ENCODE measurements at regions not wholly inside any gene's neighbourhood (a gene's known extent, or its start where the extent isn't known, plus 50 kb on each side); places are given as distances from the start of the nearest gene placed in this dataset.

GRCh38 chr18:71541643-71542042, 1002.5 kb downstream of the CBLN2 start:
- TF ChIP-seq MAX (IDR thresholded peaks at IDR 0.05) (no peak), SP1 (IDR thresholded peaks at IDR 0.05; ENCODE audit: low read depth) (no peak), JUND (IDR thresholded peaks at IDR 0.05) (no peak), CTCF (IDR thresholded peaks at IDR 0.05 in 2 of 3, conservative IDR thresholded peaks at IDR 0.05 in 1 of 3; ENCODE audit: borderline replicate concordance in 1 of 3, insufficient read depth in 1 of 3, low read depth in 2 of 3, low read length in 2 of 3) (no peak), SIN3A (IDR thresholded peaks at IDR 0.05; ENCODE audit: low read depth) (no peak), ATF3 (IDR thresholded peaks at IDR 0.05) (no peak), REST (IDR thresholded peaks at IDR 0.05; ENCODE audit: low read depth) (no peak), YY1 (IDR thresholded peaks at IDR 0.05; ENCODE audit: extremely low read depth, insufficient replicate concordance, low read depth, low read length) (no peak), POLR2A (IDR thresholded peaks at IDR 0.05; ENCODE audit: borderline replicate concordance, extremely low read depth, insufficient read depth, insufficient read length) (no peak), TCF7L2 (IDR thresholded peaks at IDR 0.05; ENCODE audit: borderline replicate concordance, extremely low read depth, insufficient read depth, insufficient read length) (no peak), FOSL1 (IDR thresholded peaks at IDR 0.05; ENCODE audit: low read depth) (no peak), EGR1 (IDR thresholded peaks at IDR 0.05; ENCODE audit: low read depth) (no peak), SRF (IDR thresholded peaks at IDR 0.05; ENCODE audit: low read depth) (no peak), CBX3 (IDR thresholded peaks at IDR 0.05; ENCODE audit: low read depth) (no peak), EZH2 (IDR thresholded peaks at IDR 0.05) (no peak), ELF1 (IDR thresholded peaks at IDR 0.05; ENCODE audit: borderline replicate concordance, low read depth) (no peak), ZBTB33 (IDR thresholded peaks at IDR 0.05; ENCODE audit: extremely low read depth, insufficient replicate concordance, low read length) (no peak), ZNF274 (IDR thresholded peaks at IDR 0.05; ENCODE audit: low read depth, low read length) (no peak), EZH2phosphoT487 (IDR thresholded peaks at IDR 0.05; ENCODE audit: borderline replicate concordance) (no peak)
- ATAC-seq (no peak), DNase-seq (ENCODE audit: low read depth, low spot score) (no peak)
- H3K4me3 ChIP-seq (replicated peaks in 1 of 2; ENCODE audit: low read depth in 1 of 2, low read length in 2 of 2), result no peak overlapping the region
- H3K4me1 ChIP-seq (ENCODE audit: control insufficient read depth in 1 of 2, insufficient read depth in 2 of 2, low read length in 2 of 2), result no peaks in the 10 kb centered on the region
- H3K36me3 ChIP-seq (ENCODE audit: control insufficient read depth in 1 of 2, insufficient read depth in 2 of 2, low read length in 2 of 2), result no peaks in the 10 kb centered on the region
- H3K9ac ChIP-seq (ENCODE audit: low read length), result no peak overlapping the region
- intact Hi-C loops (cut with micrococcal nuclease), result no loop called here
- CTCF ChIA-PET, result no interaction called here
- no peak overlapping the region for H2AFZ ChIP-seq (ENCODE audit: low read depth, low read length, poor library complexity, severe bottlenecking)
- no peaks in the 10 kb centered on the region for H3K79me2 ChIP-seq (ENCODE audit: insufficient read depth, low read length)
- H3K9me2 ChIP-seq (ENCODE audit: insufficient read depth), result no peaks in the 10 kb centered on the region
- H3K9me3 ChIP-seq (ENCODE audit: control insufficient read depth in 1 of 2, insufficient read depth in 1 of 2, low read depth in 1 of 2, low read length in 2 of 2), result peaks cover 14 to 17% of the 10 kb centered on the region in 2 experiments; a peak in 2 of 4 replicates
- BruUV-seq (replicated peaks), result no TSS peak
- no peaks in the 10 kb centered on the region for H3K27me3 ChIP-seq (ENCODE audit: insufficient read depth, low read length)
- H4K20me1 ChIP-seq (ENCODE audit: insufficient read depth), result no peaks in the 10 kb centered on the region
- RAD21 ChIA-PET (ENCODE audit: low non-redundant PET in 1 of 2, low total read pairs in 2 of 2, uncharacterized antibody in 2 of 2, unreplicated experiment in 2 of 2), result no interaction called here
- no peak overlapping the region for H3K27ac ChIP-seq (ENCODE audit: low read depth, low read length)
- no peak overlapping the region for H3K4me2 ChIP-seq (ENCODE audit: low read length)
- POLR2A ChIA-PET, result no interaction called here

Data from HCT116 (cell line).